IMR-90 (cell line): ENCODE measurements at regions not wholly inside any gene's neighbourhood (a gene's known extent, or its start where the extent isn't known, plus 50 kb on each side); places are given as distances from the start of the nearest gene placed in this dataset.

Source experiments
- ATAC-seq: fragments of 200-7000 bp; cut with Tn5 transposase; 2 replicates; pipeline ENCODE4 v1.9.1; 2020; ENCODE audit warnings: low read depth, mild to moderate bottlenecking, moderate library complexity
- BruUV-seq: library from RNA; stranded (reverse); fragments of 400-500 nt; replicated peaks from 2 replicates; lab custom pipeline; 2021; lab: Mats Ljungman, UMichigan
- CTCF ChIA-PET: fragments of 300-600 bp; formaldehyde crosslinking; extraction: SDS; loops from one replicate; lab custom pipeline; 2021; ENCODE audit warnings: antibody characterized with exemption; lab: Yijun Ruan, JAX
- POLR2A ChIA-PET: fragments of 300-600 bp; sonication (Branson Sonifier 250); formaldehyde crosslinking; loops from one replicate; lab custom pipeline; 2022; ENCODE audit warnings: antibody characterized with exemption; ENCODE audit not compliant: unreplicated experiment; lab: Charles Lee
- DNase-seq: peaks from one replicate; pipeline ENCODE4 v3.0.0; 2013
- H2AFZ ChIP-seq: replicated peaks from 2 replicates; pipeline ENCODE3; 2013; ENCODE audit warnings: low read length, mild to moderate bottlenecking; ENCODE audit not compliant: poor library complexity
- H2AK5ac ChIP-seq: 2 replicates; pipeline ENCODE4 v1.6.1; 2013; ENCODE audit warnings: low read depth, low read length, inconsistent platforms
- H2AK9ac ChIP-seq: replicated peaks from 2 replicates; pipeline ENCODE3; 2013; ENCODE audit warnings: mild to moderate bottlenecking, low read depth, low read length, moderate library complexity; ENCODE audit not compliant: poor library complexity
- H2BK120ac ChIP-seq: 2 replicates; pipeline ENCODE4 v1.6.1; 2013; ENCODE audit warnings: low read depth, low read length, inconsistent platforms
- H2BK15ac ChIP-seq: 3 replicates; pipeline ENCODE4 v1.6.1; 2013; ENCODE audit warnings: low read depth, low read length, inconsistent platforms
- H2BK20ac ChIP-seq: 2 replicates; pipeline ENCODE4 v1.6.1; 2013; ENCODE audit warnings: low read depth, mild to moderate bottlenecking, inconsistent platforms, low read length, moderate library complexity
- H2BK5ac ChIP-seq: 2 replicates; pipeline ENCODE4 v1.6.1; 2013; ENCODE audit warnings: mild to moderate bottlenecking, low read depth, low read length, inconsistent platforms; ENCODE audit not compliant: poor library complexity, severe bottlenecking
- H3K14ac ChIP-seq: replicated peaks from 2 replicates; pipeline ENCODE4 v1.6.1; 2013; ENCODE audit warnings: low read depth, low read length, inconsistent platforms
- H3K18ac ChIP-seq: 2 replicates; pipeline ENCODE4 v1.6.1; 2013; ENCODE audit warnings: low read depth, low read length, control low read depth
- H3K23ac ChIP-seq: 2 replicates; pipeline ENCODE4 v1.6.1; 2013; ENCODE audit warnings: low read depth, low read length, inconsistent platforms
- H3K27ac ChIP-seq: 2 replicates; pipeline ENCODE4 v1.5.1; 2013; ENCODE audit warnings: mild to moderate bottlenecking, control low read depth, low read length; ENCODE audit not compliant: insufficient read depth
- H3K27me3 ChIP-seq: 2 replicates; pipeline ENCODE4 v1.6.1; 2013; ENCODE audit warnings: low read length; ENCODE audit not compliant: control insufficient read depth, insufficient read depth
- H3K36me3 ChIP-seq: 2 replicates; pipeline ENCODE4 v1.6.1; 2013; ENCODE audit warnings: low read length, mixed read lengths; ENCODE audit not compliant: control insufficient read depth, insufficient read depth
- H3K4ac ChIP-seq: 2 replicates; pipeline ENCODE4 v1.6.1; 2013; ENCODE audit warnings: low read depth, low read length, inconsistent platforms
- H3K4me1 ChIP-seq: 2 replicates; pipeline ENCODE4 v1.6.1; 2013; ENCODE audit warnings: low read length, mixed read lengths; ENCODE audit not compliant: control insufficient read depth, insufficient read depth
- H3K4me2 ChIP-seq: 2 replicates; pipeline ENCODE4 v1.6.1; 2013; ENCODE audit warnings: low read depth, mild to moderate bottlenecking, control low read depth, low read length, moderate library complexity
- H3K4me3 ChIP-seq: 2 replicates; pipeline ENCODE4 v1.5.1; 2013; ENCODE audit warnings: low read depth, mild to moderate bottlenecking, control low read depth, low read length, moderate library complexity; ENCODE audit not compliant: insufficient read depth
- H3K56ac ChIP-seq: 2 replicates; pipeline ENCODE4 v1.6.1; 2013; ENCODE audit warnings: low read length, inconsistent platforms; ENCODE audit not compliant: insufficient read depth; ENCODE audit errors: extremely low read depth
- H3K79me1 ChIP-seq, 2 experiments: 2 replicates each; pipeline ENCODE4 v1.6.1; 2013; ENCODE audit warnings: low read length in 2 of 2, inconsistent platforms in 1 of 2, low read depth in 1 of 2
- H3K9ac ChIP-seq: 2 replicates; pipeline ENCODE4 v1.6.1; 2013; ENCODE audit warnings: low read depth, low read length, control low read depth
- H3K9me1 ChIP-seq: 2 replicates; pipeline ENCODE4 v1.6.1; 2013; ENCODE audit warnings: low read length, inconsistent platforms; ENCODE audit not compliant: insufficient read depth
- H3K9me3 ChIP-seq: 2 replicates; pipeline ENCODE4 v1.6.1; 2013; ENCODE audit warnings: low read length; ENCODE audit not compliant: control insufficient read depth, insufficient read depth
- H4K20me1 ChIP-seq: 2 replicates; pipeline ENCODE4 v1.6.1; 2013; ENCODE audit warnings: low read length, inconsistent platforms; ENCODE audit not compliant: insufficient read depth
- H4K5ac ChIP-seq: 2 replicates; pipeline ENCODE4 v1.6.1; 2013; ENCODE audit warnings: mild to moderate bottlenecking, low read depth, low read length, control low read depth
- H4K8ac ChIP-seq, 2 experiments: 2 replicates each; pipeline ENCODE4 v1.6.1; 2013; ENCODE audit warnings: low read depth in 2 of 2, low read length in 2 of 2, control low read depth in 1 of 2, inconsistent platforms in 1 of 2
- H4K91ac ChIP-seq: 2 replicates; pipeline ENCODE4 v1.6.1; 2013; ENCODE audit warnings: low read depth, low read length, inconsistent platforms; ENCODE audit not compliant: insufficient read depth
- BHLHE40 ChIP-seq: fragments of 150-350 bp; IDR thresholded peaks from 2 replicates; pipeline ENCODE4 v1.6.1; 2016; ENCODE audit warnings: mild to moderate bottlenecking, low read depth, low read length
- CHD1 ChIP-seq: IDR thresholded peaks from 2 replicates; pipeline ENCODE4 v1.6.1; 2012; ENCODE audit warnings: low read depth, low read length, improper control_type of control experiment
- CTCF ChIP-seq: conservative IDR thresholded peaks from 2 replicates; pipeline ENCODE4 v1.5.1; 2012; ENCODE audit warnings: mild to moderate bottlenecking, low read depth, low read length, improper control_type of control experiment
- ELK1 ChIP-seq: fragments of 150-350 bp; IDR thresholded peaks from 2 replicates; pipeline ENCODE4 v1.6.1; 2016; ENCODE audit warnings: low read depth, mild to moderate bottlenecking, low read length, moderate library complexity, borderline replicate concordance
- FOS ChIP-seq: fragments of 150-350 bp; IDR thresholded peaks from 2 replicates; pipeline ENCODE4 v1.6.1; 2016; ENCODE audit warnings: low read depth, low read length
- MAZ ChIP-seq: IDR thresholded peaks from 2 replicates; pipeline ENCODE4 v1.6.1; 2012; ENCODE audit warnings: low read depth, mild to moderate bottlenecking, low read length, improper control_type of control experiment, moderate library complexity, borderline replicate concordance
- MXI1 ChIP-seq: IDR thresholded peaks from 2 replicates; pipeline ENCODE4 v1.6.1; 2012; ENCODE audit warnings: low read depth, mild to moderate bottlenecking, low read length, moderate library complexity, borderline replicate concordance
- NFE2L2 ChIP-seq: fragments of 150-350 bp; IDR thresholded peaks from 2 replicates; pipeline ENCODE4 v1.6.1; 2016; ENCODE audit warnings: low read depth, mild to moderate bottlenecking, low read length
- POLR2A ChIP-seq: IDR thresholded peaks from 2 replicates; pipeline ENCODE4 v1.6.1; 2012; ENCODE audit warnings: mild to moderate bottlenecking, low read depth, low read length
- RAD21 ChIP-seq: IDR thresholded peaks from 2 replicates; pipeline ENCODE4 v1.6.1; 2012; ENCODE audit warnings: low read length, improper control_type of control experiment
- RCOR1 ChIP-seq: IDR thresholded peaks from 2 replicates; pipeline ENCODE4 v1.6.1; 2012; ENCODE audit warnings: mild to moderate bottlenecking, low read length, improper control_type of control experiment; ENCODE audit not compliant: insufficient replicate concordance
- RFX5 ChIP-seq: IDR thresholded peaks from 2 replicates; pipeline ENCODE4 v1.8.0; 2012; ENCODE audit warnings: low read depth, mild to moderate bottlenecking, low read length, moderate library complexity
- SMC3 ChIP-seq: fragments of 150-350 bp; IDR thresholded peaks from 2 replicates; pipeline ENCODE4 v1.6.1; 2016; ENCODE audit warnings: low read depth, mild to moderate bottlenecking, antibody characterized with exemption, low read length, moderate library complexity
- WGBS, 2 experiments: methylation state at CpG; one replicate each; pipeline versions ENCODE4 v1.1.5 to v1.1.7; 2013; ENCODE audit warnings: missing lambda C conversion rate in 2 of 2; ENCODE audit not compliant: insufficient read length in 1 of 2; ENCODE audit errors: extremely low coverage in 2 of 2; 5-methylcytosine and 5-hydroxymethylcytosine counted together
- dilution Hi-C: fragments of 300-500 bp; cut with HindIII; formaldehyde crosslinking; loops from one replicate; pipeline ENCODE4 v1.14.3; 2018; ENCODE audit warnings: low sequenced_read_pairs; ENCODE audit not compliant: unreplicated experiment
- in situ Hi-C: fragments of 300-500 bp; cut with MboI; formaldehyde crosslinking; loops from 3 replicates; pipeline ENCODE4 v1.14.3; 2019; ENCODE audit warnings: low sequenced_read_pairs, inconsistent platforms, mixed read lengths
- intact Hi-C: fragments of 100-400 bp; cut with micrococcal nuclease; formaldehyde crosslinking; loops from 2 replicates; pipeline ENCODE4 v1.10.0; 2022

- in situ Hi-C loops (no loop called here), intact Hi-C loops (loop anchor here (1.0 kb wide), 1 partner anchor 10 kb away; no protein-coding TSS in a partner anchor), dilution Hi-C loops (no loop called here)
- Histone ChIP-seq H3K4me1 (no peaks in the 10 kb centered on the region), H3K9ac (no peak overlapping the region), H2BK5ac (peak overlapping the region; percentile 97), H3K27ac (no peak overlapping the region), H2AK5ac (no peak overlapping the region), H3K4me3 (no peak overlapping the region), H2BK20ac (no peak overlapping the region), H4K91ac (no peak overlapping the region), H3K4me2 (peak overlapping the region; percentile 65; the same call in 1 of the 2 replicates), H3K27me3 (no peaks in the 10 kb centered on the region), H3K36me3 (no peaks in the 10 kb centered on the region), H2BK15ac (no peak overlapping the region), H4K20me1 (no peaks in the 10 kb centered on the region), H3K56ac (no peak overlapping the region), H2AFZ (no peak overlapping the region), H3K4ac (peak overlapping the region; percentile 64; the same call in 1 of the 2 replicates), H2AK9ac (no peak overlapping the region), H3K23ac (no peak overlapping the region), H4K8ac (0 out of 4 replicates have a peak overlapping the region, but pooled peaks of 1 of the 2 experiments have one; percentile 6), H3K18ac (peak overlapping the region; percentile 20; the same call in 1 of the 2 replicates), H3K9me1 (no peaks in the 10 kb centered on the region), H3K9me3 (no peaks in the 10 kb centered on the region), H2BK120ac (peak overlapping the region; percentile 88), H3K14ac (peak overlapping the region; percentile 60; the same call in 1 of the 2 replicates), H3K79me1 (no peaks in the 10 kb centered on the region; a peak in 1 of 4 replicates), H4K5ac (no peak overlapping the region)
- DNase-seq (peak; percentile 81), ATAC-seq (peak; percentile 89)
- no TSS peak for BruUV-seq
- TF ChIP-seq FOS = peak; percentile 57
- TF ChIP-seq BHLHE40 = peak; percentile 94
- TF ChIP-seq CHD1 = no peak
- TF ChIP-seq RCOR1 = no peak
- no peak for TF ChIP-seq RFX5
- TF ChIP-seq POLR2A = no peak
- no peak for TF ChIP-seq MXI1
- no peak for TF ChIP-seq MAZ
- no peak for TF ChIP-seq NFE2L2
- no peak for TF ChIP-seq ELK1
- TF ChIP-seq SMC3 = no peak
- no peak for TF ChIP-seq CTCF
- no peak for TF ChIP-seq RAD21
- ChIA-PET POLR2A (interaction anchor here (0.6 kb wide), 1 partner anchor 283 kb away, joined by 10 read pairs; no protein-coding TSS in a partner anchor), CTCF (interaction anchor here (1.1 kb wide), 1 partner anchor 11 kb away, joined by 5 read pairs; no protein-coding TSS in a partner anchor)
- WGBS, 2 experiments = no CpG with 5 or more reads among the region's 2 CpGs
These were observed 283.8 kb upstream of the ARSJ start for GRCh38 chr4:114263233-114263632.
